ENCODE measurements at regions not wholly inside any gene's neighbourhood (a gene's known extent, or its start where the extent isn't known, plus 50 kb on each side); places are given as distances from the start of the nearest gene placed in this dataset.
"Not testable (repeated sequence)": the region's sequence is repeated elsewhere in the genome, so short reads cannot be mapped to it uniquely, and the experiment has no call there.

- H3K27me3 ChIP-seq (ENCODE audit: insufficient read depth, insufficient read length): no peaks in the 10 kb centered on the region
- DNase-seq (ENCODE audit: low read depth, low spot score): no peak
- no peaks in the 10 kb centered on the region for H3K4me1 ChIP-seq (ENCODE audit: insufficient read depth, insufficient read length)
- H3K9ac ChIP-seq (ENCODE audit: insufficient read length, low read depth): no peak overlapping the region
- TF ChIP-seq SUZ12 (IDR thresholded peaks at IDR 0.05; ENCODE audit: extremely low read depth, insufficient read depth, insufficient read length) (no peak), ZNF274 (IDR thresholded peaks at IDR 0.05; ENCODE audit: low read depth, low read length) (no peak), YY1 (IDR thresholded peaks at IDR 0.05; ENCODE audit: insufficient read depth, insufficient read length) (no peak)
- no peaks in the 10 kb centered on the region for H3K9me3 ChIP-seq (ENCODE audit: insufficient read depth, low read length)
- H3K36me3 ChIP-seq (ENCODE audit: insufficient read depth, insufficient read length, low read length): no peaks in the 10 kb centered on the region
- H3K4me3 ChIP-seq (ENCODE audit: insufficient read length, low read depth): no peak overlapping the region
Measured at GRCh38 chr7:91503934-91504555, 239.8 kb downstream of the FZD1 start.

- H3K9me3 ChIP-seq (ENCODE audit: insufficient read depth, low read length): no peaks in the 10 kb centered on the region
- no peak overlapping the region for H3K9ac ChIP-seq (ENCODE audit: insufficient read length, low read depth)
- no peaks in the 10 kb centered on the region for H3K4me1 ChIP-seq (ENCODE audit: insufficient read depth, insufficient read length)
- TF ChIP-seq SUZ12 (IDR thresholded peaks at IDR 0.05; ENCODE audit: extremely low read depth, insufficient read depth, insufficient read length): no peak
- TF ChIP-seq YY1 (IDR thresholded peaks at IDR 0.05; ENCODE audit: insufficient read depth, insufficient read length): no peak
- no peak for TF ChIP-seq ZNF274 (IDR thresholded peaks at IDR 0.05; ENCODE audit: low read depth, low read length)
- no peak for DNase-seq (ENCODE audit: low read depth, low spot score)
- no peaks in the 10 kb centered on the region for H3K36me3 ChIP-seq (ENCODE audit: insufficient read depth, insufficient read length, low read length)
- H3K27me3 ChIP-seq (ENCODE audit: insufficient read depth, insufficient read length): no peaks in the 10 kb centered on the region
- H3K4me3 ChIP-seq (ENCODE audit: insufficient read length, low read depth): no peak overlapping the region
Measured at GRCh38 chr7:91504919-91505318, 240.7 kb downstream of the FZD1 start.

DNA sequence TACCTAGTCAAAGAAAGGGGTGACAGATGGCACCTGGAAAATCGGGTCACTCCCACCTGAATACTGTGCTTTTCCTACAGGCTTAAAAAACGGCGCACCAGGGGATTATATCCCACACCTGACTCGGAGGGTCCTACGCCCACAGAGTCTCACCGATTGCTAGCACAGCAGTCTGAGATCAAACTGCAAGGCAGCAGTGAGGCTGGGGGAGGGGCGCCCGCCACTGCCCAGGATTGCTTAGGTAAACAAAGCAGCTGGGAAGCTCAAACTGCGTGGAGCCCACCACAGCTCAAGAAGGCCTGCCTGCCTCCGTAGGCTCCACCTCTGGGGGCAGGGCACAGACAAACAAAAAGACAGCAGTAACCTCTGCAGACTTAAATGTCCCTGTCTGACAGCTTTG lies 242.7 kb downstream of the FZD1 start:
- H3K4me1 ChIP-seq (ENCODE audit: insufficient read depth, insufficient read length); H3K9ac ChIP-seq (ENCODE audit: insufficient read length, low read depth); DNase-seq (ENCODE audit: low read depth, low spot score): not testable (repeated sequence)

GRCh38 chr7:91511861-91512260 lies 247.6 kb downstream of the FZD1 start:
- not testable (repeated sequence) for H3K4me1 ChIP-seq (ENCODE audit: insufficient read depth, insufficient read length); H3K9ac ChIP-seq (ENCODE audit: insufficient read length, low read depth); H3K36me3 ChIP-seq (ENCODE audit: insufficient read depth, insufficient read length, low read length); H3K4me3 ChIP-seq (ENCODE audit: insufficient read length, low read depth); H3K27me3 ChIP-seq (ENCODE audit: insufficient read depth, insufficient read length); H3K9me3 ChIP-seq (ENCODE audit: insufficient read depth, low read length); DNase-seq (ENCODE audit: low read depth, low spot score)

More for the DNA sequence above, 242.7 kb downstream of the FZD1 start:
- H3K9me3 ChIP-seq (ENCODE audit: insufficient read depth, low read length); H3K4me3 ChIP-seq (ENCODE audit: insufficient read length, low read depth); H3K27me3 ChIP-seq (ENCODE audit: insufficient read depth, insufficient read length); H3K36me3 ChIP-seq (ENCODE audit: insufficient read depth, insufficient read length, low read length): not testable (repeated sequence)

DNA sequence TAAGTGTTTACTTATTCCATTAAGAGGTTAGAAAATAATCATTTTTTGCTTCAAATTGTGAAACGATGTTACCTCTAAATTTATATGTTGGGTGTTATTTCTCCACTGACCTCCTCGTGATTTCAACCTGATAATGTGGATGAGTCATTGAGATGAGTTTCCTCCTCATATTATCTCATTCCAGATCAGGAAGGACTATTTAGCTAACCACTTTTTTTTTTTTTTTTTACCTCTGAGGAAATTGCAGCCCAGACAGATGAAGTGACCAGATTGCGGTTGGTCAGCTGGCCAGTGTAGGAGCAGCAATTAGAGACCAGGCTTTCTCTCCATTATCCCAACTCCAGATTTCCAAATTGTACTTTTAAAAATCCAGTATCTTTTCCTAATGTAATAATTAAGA lies 248.7 kb downstream of the FZD1 start:
- Histone ChIP-seq H3K4me1 (ENCODE audit: insufficient read depth, insufficient read length) (no peaks in the 10 kb centered on the region), H3K27me3 (ENCODE audit: insufficient read depth, insufficient read length) (no peaks in the 10 kb centered on the region), H3K4me3 (ENCODE audit: insufficient read length, low read depth) (no peak overlapping the region), H3K36me3 (ENCODE audit: insufficient read depth, insufficient read length, low read length) (no peaks in the 10 kb centered on the region), H3K9ac (ENCODE audit: insufficient read length, low read depth) (no peak overlapping the region), H3K9me3 (ENCODE audit: insufficient read depth, low read length) (no peaks in the 10 kb centered on the region)
- TF ChIP-seq ZNF274 (IDR thresholded peaks at IDR 0.05; ENCODE audit: low read depth, low read length) (no peak), YY1 (IDR thresholded peaks at IDR 0.05; ENCODE audit: insufficient read depth, insufficient read length) (no peak), SUZ12 (IDR thresholded peaks at IDR 0.05; ENCODE audit: extremely low read depth, insufficient read depth, insufficient read length) (no peak)
- DNase-seq (ENCODE audit: low read depth, low spot score): no peak

GRCh38 chr7:91514591-91514990 lies 250.4 kb downstream of the FZD1 start:
- H3K9ac ChIP-seq (ENCODE audit: insufficient read length, low read depth): no peak overlapping the region
- no peak overlapping the region for H3K4me3 ChIP-seq (ENCODE audit: insufficient read length, low read depth)
- no peaks in the 10 kb centered on the region for H3K9me3 ChIP-seq (ENCODE audit: insufficient read depth, low read length)
- no peaks in the 10 kb centered on the region for H3K4me1 ChIP-seq (ENCODE audit: insufficient read depth, insufficient read length)
- no peaks in the 10 kb centered on the region for H3K36me3 ChIP-seq (ENCODE audit: insufficient read depth, insufficient read length, low read length)
- no peaks in the 10 kb centered on the region for H3K27me3 ChIP-seq (ENCODE audit: insufficient read depth, insufficient read length)
- no peak for DNase-seq (ENCODE audit: low read depth, low spot score)
- TF ChIP-seq SUZ12 (IDR thresholded peaks at IDR 0.05; ENCODE audit: extremely low read depth, insufficient read depth, insufficient read length): no peak
- TF ChIP-seq ZNF274 (IDR thresholded peaks at IDR 0.05; ENCODE audit: low read depth, low read length): no peak

DNA sequence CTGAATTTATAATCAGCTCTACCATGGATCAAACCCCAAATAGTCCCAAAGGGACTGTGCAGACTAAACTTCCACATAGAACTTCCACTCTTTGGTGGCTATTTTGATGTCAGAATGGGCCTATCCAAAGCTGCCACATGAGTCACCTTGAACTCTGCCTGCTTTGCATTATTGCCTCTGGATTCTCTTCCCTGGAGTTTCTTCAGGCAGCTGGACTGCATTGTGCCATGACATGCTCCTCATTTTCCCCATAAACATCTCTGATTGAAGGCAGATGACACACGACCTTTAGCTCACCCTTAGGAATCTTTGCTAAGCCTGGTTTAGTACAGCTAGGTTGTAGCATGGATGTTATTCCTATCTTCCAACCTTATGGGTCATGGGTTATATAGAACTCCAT lies 251.7 kb downstream of the FZD1 start:
- H3K36me3 ChIP-seq (ENCODE audit: insufficient read depth, insufficient read length, low read length): no peaks in the 10 kb centered on the region
- DNase-seq (ENCODE audit: low read depth, low spot score): no peak
- H3K4me3 ChIP-seq (ENCODE audit: insufficient read length, low read depth): no peak overlapping the region
- no peak for TF ChIP-seq YY1 (IDR thresholded peaks at IDR 0.05; ENCODE audit: insufficient read depth, insufficient read length)
- TF ChIP-seq ZNF274 (IDR thresholded peaks at IDR 0.05; ENCODE audit: low read depth, low read length): no peak
- no peak for TF ChIP-seq SUZ12 (IDR thresholded peaks at IDR 0.05; ENCODE audit: extremely low read depth, insufficient read depth, insufficient read length)
- H3K27me3 ChIP-seq (ENCODE audit: insufficient read depth, insufficient read length): no peaks in the 10 kb centered on the region
- no peaks in the 10 kb centered on the region for H3K4me1 ChIP-seq (ENCODE audit: insufficient read depth, insufficient read length)
- no peak overlapping the region for H3K9ac ChIP-seq (ENCODE audit: insufficient read length, low read depth)
- H3K9me3 ChIP-seq (ENCODE audit: insufficient read depth, low read length): no peaks in the 10 kb centered on the region

DNA sequence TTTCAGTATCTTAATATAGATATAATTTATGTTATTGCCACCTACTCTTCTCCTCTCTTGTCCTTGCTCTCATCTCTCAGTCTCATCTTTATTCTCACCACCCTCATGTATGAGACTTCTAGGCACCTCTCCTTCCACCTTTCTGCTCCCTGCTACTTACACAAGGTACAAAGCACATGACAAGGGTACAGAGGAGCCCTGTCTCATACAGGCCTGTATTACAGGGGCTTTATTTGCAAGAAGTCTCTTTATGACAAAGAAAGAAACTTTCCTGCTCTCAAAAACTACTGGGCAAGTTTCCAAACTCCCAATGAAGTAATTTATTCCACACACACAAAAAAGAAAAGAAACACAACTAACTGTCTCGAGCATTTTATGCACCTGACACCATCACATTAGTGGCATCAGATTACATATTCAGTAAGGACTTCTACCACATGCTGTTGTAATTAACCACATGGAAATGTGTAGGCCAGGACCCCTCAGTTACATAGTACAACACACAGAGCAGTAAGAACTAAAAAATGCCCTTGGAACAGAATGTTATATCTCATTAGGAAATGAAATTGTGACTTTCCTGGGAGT lies 253.1 kb downstream of the FZD1 start:
- no peaks in the 10 kb centered on the region for H3K4me1 ChIP-seq (ENCODE audit: insufficient read depth, insufficient read length)
- no peaks in the 10 kb centered on the region for H3K27me3 ChIP-seq (ENCODE audit: insufficient read depth, insufficient read length)
- no peak overlapping the region for H3K4me3 ChIP-seq (ENCODE audit: insufficient read length, low read depth)
- no peaks in the 10 kb centered on the region for H3K36me3 ChIP-seq (ENCODE audit: insufficient read depth, insufficient read length, low read length)
- no peak overlapping the region for H3K9ac ChIP-seq (ENCODE audit: insufficient read length, low read depth)
- DNase-seq (ENCODE audit: low read depth, low spot score): no peak
- no peaks in the 10 kb centered on the region for H3K9me3 ChIP-seq (ENCODE audit: insufficient read depth, low read length)
- no peak for TF ChIP-seq ZNF274 (IDR thresholded peaks at IDR 0.05; ENCODE audit: low read depth, low read length)
- no peak for TF ChIP-seq SUZ12 (IDR thresholded peaks at IDR 0.05; ENCODE audit: extremely low read depth, insufficient read depth, insufficient read length)
- TF ChIP-seq YY1 (IDR thresholded peaks at IDR 0.05; ENCODE audit: insufficient read depth, insufficient read length): no peak
